Calu3 (cell line): ENCODE measurements at regions not wholly inside any gene's neighbourhood (a gene's known extent, or its start where the extent isn't known, plus 50 kb on each side); places are given as distances from the start of the nearest gene placed in this dataset.

Experiments
- BruUV-seq: library from RNA; stranded (reverse); fragments of 400-500 nt; replicated peaks from 2 replicates; lab custom pipeline; 2021; lab: Mats Ljungman, UMichigan
- CTCF ChIA-PET: fragments of 300-600 bp; sonication (Branson Sonifier 250); formaldehyde crosslinking; loops from one replicate; lab custom pipeline; 2022; ENCODE audit warnings: antibody characterized with exemption; lab: Charles Lee
- DNase-seq: peaks from one replicate; pipeline ENCODE4 v3.0.0; 2022
- H3K27ac Mint-ChIP-seq: one replicate; pipeline ENCODE4 v1.8.0; 2022; ENCODE audit warnings: mixed read lengths; ENCODE audit not compliant: unreplicated experiment
- H3K27me3 Mint-ChIP-seq: one replicate; pipeline ENCODE4 v1.8.0; 2022; ENCODE audit warnings: mixed read lengths; ENCODE audit not compliant: unreplicated experiment
- H3K36me3 Mint-ChIP-seq: one replicate; pipeline ENCODE4 v1.8.0; 2022; ENCODE audit warnings: mild to moderate bottlenecking, moderate library complexity, mixed read lengths; ENCODE audit not compliant: insufficient read depth, unreplicated experiment
- H3K4me1 Mint-ChIP-seq: one replicate; pipeline ENCODE4 v1.8.0; 2022; ENCODE audit warnings: mild to moderate bottlenecking, low read depth, mixed read lengths; ENCODE audit not compliant: unreplicated experiment
- H3K4me3 Mint-ChIP-seq: one replicate; pipeline ENCODE4 v1.8.0; 2022; ENCODE audit warnings: mild to moderate bottlenecking, low read depth, moderate library complexity, mixed read lengths; ENCODE audit not compliant: unreplicated experiment
- H3K9me3 Mint-ChIP-seq: one replicate; pipeline ENCODE4 v1.8.0; 2022; ENCODE audit warnings: low read depth, mixed read lengths; ENCODE audit not compliant: unreplicated experiment
- intact Hi-C: fragments of 100-400 bp; cut with micrococcal nuclease; formaldehyde crosslinking; loops from one replicate; pipeline ENCODE4 v1.10.0; 2022; ENCODE audit not compliant: unreplicated experiment
- TF ChIP-seq, protein P1 (sequence below): fragments of 200-600 bp; IDR thresholded peaks from one replicate; pipeline ENCODE4 v1.8.0; 2022; ENCODE audit warnings: antibody characterized with exemption; ENCODE audit not compliant: unreplicated experiment

DNA sequence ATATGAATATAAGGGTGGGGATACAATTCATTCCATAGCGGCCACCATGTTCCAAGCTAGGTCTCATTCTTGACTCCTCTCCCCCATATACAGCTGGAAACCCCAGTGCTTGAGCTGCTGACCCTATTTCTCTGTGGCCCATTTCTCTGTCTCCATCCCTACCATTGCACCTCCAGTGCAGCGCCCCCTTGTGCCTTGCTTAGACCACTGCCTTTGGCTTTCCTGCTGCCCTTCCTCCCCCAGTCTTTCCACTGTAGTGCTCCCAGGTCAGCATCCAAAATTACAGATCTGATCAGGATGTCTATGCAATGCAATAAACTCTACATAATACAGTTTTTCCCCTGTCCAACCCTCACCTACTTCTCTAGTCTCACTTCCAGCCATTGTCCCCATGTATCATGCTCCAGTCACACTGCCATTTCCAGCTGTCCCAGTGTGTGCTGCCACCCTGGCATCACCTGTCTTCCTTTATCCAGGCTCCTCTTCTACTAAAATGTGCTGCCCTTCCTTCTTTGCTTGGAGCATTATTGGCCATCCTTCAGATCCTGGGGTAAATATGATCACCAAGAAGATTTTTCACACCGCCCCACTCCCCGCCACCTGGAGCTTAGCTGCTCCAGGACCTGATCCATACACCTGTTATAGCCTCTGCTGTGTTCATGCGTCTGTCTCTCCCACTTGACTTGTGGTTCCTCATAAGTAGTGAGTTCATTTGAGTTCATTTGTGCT lies 199.4 kb upstream of the IPO5 start:
- H3K27me3 Mint-ChIP-seq, result peaks cover 53% of the 10 kb centered on the region
- intact Hi-C loops, result no loop called here
- no peak for DNase-seq
- H3K4me1 Mint-ChIP-seq, result no peaks in the 10 kb centered on the region
- H3K27ac Mint-ChIP-seq, result no peak overlapping the region
- CTCF ChIA-PET, result no interaction called here
- H3K9me3 Mint-ChIP-seq, result no peaks in the 10 kb centered on the region
- no peaks in the 10 kb centered on the region for H3K36me3 Mint-ChIP-seq
- TF ChIP-seq, protein P1, sequence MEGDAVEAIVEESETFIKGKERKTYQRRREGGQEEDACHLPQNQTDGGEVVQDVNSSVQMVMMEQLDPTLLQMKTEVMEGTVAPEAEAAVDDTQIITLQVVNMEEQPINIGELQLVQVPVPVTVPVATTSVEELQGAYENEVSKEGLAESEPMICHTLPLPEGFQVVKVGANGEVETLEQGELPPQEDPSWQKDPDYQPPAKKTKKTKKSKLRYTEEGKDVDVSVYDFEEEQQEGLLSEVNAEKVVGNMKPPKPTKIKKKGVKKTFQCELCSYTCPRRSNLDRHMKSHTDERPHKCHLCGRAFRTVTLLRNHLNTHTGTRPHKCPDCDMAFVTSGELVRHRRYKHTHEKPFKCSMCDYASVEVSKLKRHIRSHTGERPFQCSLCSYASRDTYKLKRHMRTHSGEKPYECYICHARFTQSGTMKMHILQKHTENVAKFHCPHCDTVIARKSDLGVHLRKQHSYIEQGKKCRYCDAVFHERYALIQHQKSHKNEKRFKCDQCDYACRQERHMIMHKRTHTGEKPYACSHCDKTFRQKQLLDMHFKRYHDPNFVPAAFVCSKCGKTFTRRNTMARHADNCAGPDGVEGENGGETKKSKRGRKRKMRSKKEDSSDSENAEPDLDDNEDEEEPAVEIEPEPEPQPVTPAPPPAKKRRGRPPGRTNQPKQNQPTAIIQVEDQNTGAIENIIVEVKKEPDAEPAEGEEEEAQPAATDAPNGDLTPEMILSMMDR, result no peak
- no TSS peak for BruUV-seq
- H3K4me3 Mint-ChIP-seq, result no peak overlapping the region

DNA sequence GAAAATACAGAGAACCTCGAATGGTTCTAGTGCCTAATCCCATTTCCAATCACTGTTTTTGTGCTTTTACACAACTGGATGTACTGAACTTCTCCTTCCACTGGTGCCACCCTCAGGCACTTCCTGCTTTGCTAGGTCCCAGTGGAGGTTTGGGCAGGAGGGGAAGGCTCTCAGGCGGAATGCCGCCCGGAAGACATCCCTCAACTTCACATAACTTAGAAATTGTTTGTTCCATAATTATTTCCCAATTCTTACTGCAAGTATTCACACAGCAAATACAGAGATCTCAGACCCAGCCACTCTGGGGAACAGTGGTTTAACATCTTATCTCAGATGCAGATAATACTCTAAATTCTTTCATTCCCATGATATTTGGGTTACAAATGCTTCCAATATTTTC lies 195.7 kb upstream of the IPO5 start:
- CTCF ChIA-PET, result no interaction called here
- BruUV-seq, result no TSS peak
- Mint-ChIP-seq H3K27ac (no peak overlapping the region), H3K4me1 (no peaks in the 10 kb centered on the region), H3K4me3 (no peak overlapping the region), H3K36me3 (no peaks in the 10 kb centered on the region), H3K9me3 (no peaks in the 10 kb centered on the region), H3K27me3 (peaks cover 32% of the 10 kb centered on the region)
- DNase-seq, result no peak
- intact Hi-C loops, result no loop called here
- TF ChIP-seq, protein P1, result no peak

DNA sequence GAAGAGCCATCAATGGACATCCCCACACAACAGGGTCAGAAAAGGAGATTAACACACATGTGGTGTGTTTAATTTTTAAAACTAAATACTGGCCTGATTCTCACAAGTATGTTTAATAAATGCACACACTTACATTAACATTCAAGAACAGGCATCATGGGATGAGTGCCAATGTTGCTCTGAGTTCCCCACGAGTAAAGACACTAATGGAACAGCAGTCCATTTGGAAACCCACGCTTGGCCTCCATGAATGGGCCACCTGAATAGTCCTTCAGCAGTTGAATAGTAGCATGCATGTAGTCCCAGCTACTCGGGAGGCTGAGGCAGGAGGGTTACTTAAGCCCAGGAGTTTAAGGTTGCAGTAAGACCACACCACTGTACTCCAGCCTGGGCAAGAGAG lies 195.2 kb upstream of the IPO5 start:
- H3K27me3 Mint-ChIP-seq, result peaks cover 27% of the 10 kb centered on the region
- intact Hi-C loops, result no loop called here
- no peaks in the 10 kb centered on the region for H3K4me1 Mint-ChIP-seq
- CTCF ChIA-PET, result no interaction called here
- TF ChIP-seq, protein P1, result no peak
- no peaks in the 10 kb centered on the region for H3K9me3 Mint-ChIP-seq
- H3K4me3 Mint-ChIP-seq, result no peak overlapping the region
- H3K27ac Mint-ChIP-seq, result no peak overlapping the region
- BruUV-seq, result no TSS peak
- H3K36me3 Mint-ChIP-seq, result no peaks in the 10 kb centered on the region
- DNase-seq, result no peak

DNA sequence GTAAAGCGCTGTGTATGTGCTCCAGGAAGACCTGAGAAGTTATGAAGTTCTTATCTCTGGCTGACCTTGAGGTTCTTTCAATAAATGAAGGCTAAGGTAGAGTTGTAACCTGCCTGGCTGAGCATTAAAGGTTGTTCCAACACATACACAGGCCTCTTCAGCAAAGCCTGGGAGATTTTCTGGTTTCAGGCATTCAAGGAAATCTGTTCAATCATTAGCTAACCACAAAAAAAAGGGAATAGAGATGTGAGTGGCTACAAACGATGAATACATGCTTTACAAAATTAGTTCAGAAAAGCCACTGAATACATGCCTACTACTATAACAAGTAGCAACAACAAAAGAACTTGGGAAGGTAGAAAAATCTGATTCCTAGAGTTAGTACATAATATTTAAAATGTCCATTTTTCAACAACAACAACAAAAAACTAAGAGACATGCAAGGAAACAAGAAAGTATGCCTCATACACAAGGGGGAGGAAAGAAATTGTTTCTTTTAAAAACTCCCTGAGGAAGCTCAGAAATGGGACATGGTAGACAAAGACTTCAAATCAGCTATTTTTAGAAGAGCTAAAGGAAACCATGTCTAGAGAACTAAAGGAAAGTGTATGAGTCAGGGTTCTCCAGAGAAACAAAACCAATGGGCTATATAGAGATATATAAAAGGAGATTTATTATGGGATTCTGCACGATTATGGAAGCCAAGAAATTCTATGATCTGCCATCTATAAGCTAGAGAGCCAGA lies 191.5 kb upstream of the IPO5 start:
- no peak overlapping the region for H3K4me3 Mint-ChIP-seq
- no peak for DNase-seq
- H3K27ac Mint-ChIP-seq, result no peak overlapping the region
- no peaks in the 10 kb centered on the region for H3K36me3 Mint-ChIP-seq
- TF ChIP-seq, protein P1, result no peak
- CTCF ChIA-PET, result no interaction called here
- H3K27me3 Mint-ChIP-seq, result peaks cover 9% of the 10 kb centered on the region
- intact Hi-C loops, result no loop called here
- H3K9me3 Mint-ChIP-seq, result no peaks in the 10 kb centered on the region
- H3K4me1 Mint-ChIP-seq, result peaks cover 6% of the 10 kb centered on the region
- BruUV-seq, result no TSS peak
